ENCODE measurements at regions not wholly inside any gene's neighbourhood (a gene's known extent, or its start where the extent isn't known, plus 50 kb on each side); places are given as distances from the start of the nearest gene placed in this dataset.

GRCh38 chr18:38454764-38455469 lies 889.3 kb upstream of the CELF4 start:
- no peaks in the 10 kb centered on the region for H3K27me3 ChIP-seq
- peak overlapping the region; percentile 80 for H3K27ac ChIP-seq
- peak overlapping the region; percentile 15; the same call in 1 of the 2 replicates for H3K4me3 ChIP-seq
- peaks cover 92% of the 10 kb centered on the region for H3K4me1 ChIP-seq
- no peaks in the 10 kb centered on the region for H4K20me1 ChIP-seq
- peaks cover 31% of the 10 kb centered on the region for H3K9me3 ChIP-seq
- H3K36me3 ChIP-seq: no peaks in the 10 kb centered on the region
- TF ChIP-seq Cebpa-rat (IDR thresholded peaks at IDR 0.05): no peak
- H3K4me2 ChIP-seq: peak overlapping the region; percentile 61
- H3K9ac ChIP-seq: peak overlapping the region; percentile 56; the same call in 1 of the 2 replicates

- no peaks in the 10 kb centered on the region for H3K36me3 ChIP-seq
- H3K9ac ChIP-seq: peak overlapping the region; percentile 2; the same call in 1 of the 2 replicates
- H3K27me3 ChIP-seq: no peaks in the 10 kb centered on the region
- H3K27ac ChIP-seq: peak overlapping the region; percentile 80
- H3K4me1 ChIP-seq: peaks cover 88% of the 10 kb centered on the region
- H3K4me2 ChIP-seq: peak overlapping the region; percentile 61
- no peaks in the 10 kb centered on the region for H4K20me1 ChIP-seq
- no peak overlapping the region for H3K4me3 ChIP-seq
- no peak for TF ChIP-seq Cebpa-rat (IDR thresholded peaks at IDR 0.05)
- H3K9me3 ChIP-seq: peaks cover 33% of the 10 kb centered on the region
Measured at GRCh38 chr18:38453880-38454279, 888.3 kb upstream of the CELF4 start.

GRCh38 chr18:38450876-38451275 lies 885.3 kb upstream of the CELF4 start:
- H3K4me3 ChIP-seq: no peak overlapping the region
- H3K27ac ChIP-seq: peak overlapping the region; percentile 45; the same call in 1 of the 2 replicates
- H4K20me1 ChIP-seq: no peaks in the 10 kb centered on the region
- no peaks in the 10 kb centered on the region for H3K36me3 ChIP-seq
- H3K27me3 ChIP-seq: no peaks in the 10 kb centered on the region
- H3K4me1 ChIP-seq: peaks cover 69% of the 10 kb centered on the region
- no peak overlapping the region for H3K9ac ChIP-seq
- TF ChIP-seq Cebpa-rat (IDR thresholded peaks at IDR 0.05): no peak
- H3K4me2 ChIP-seq: peak overlapping the region; percentile 27
- peaks cover 40% of the 10 kb centered on the region; the same call in 1 of the 2 replicates for H3K9me3 ChIP-seq

GRCh38 chr18:38445804-38446145 lies 880.2 kb upstream of the CELF4 start:
- Histone ChIP-seq H3K4me3 (no peak overlapping the region), H3K36me3 (no peaks in the 10 kb centered on the region), H4K20me1 (no peaks in the 10 kb centered on the region), H3K27me3 (no peaks in the 10 kb centered on the region), H3K4me1 (peaks cover 38% of the 10 kb centered on the region), H3K9ac (no peak overlapping the region), H3K27ac (peak overlapping the region; percentile 66), H3K9me3 (peaks cover 40% of the 10 kb centered on the region; the same call in 1 of the 2 replicates), H3K4me2 (peak overlapping the region; percentile 62; the same call in 1 of the 2 replicates)
- no peak for TF ChIP-seq Cebpa-rat (IDR thresholded peaks at IDR 0.05)

- Histone ChIP-seq H3K9me3 (peaks cover 45% of the 10 kb centered on the region; the same call in 1 of the 2 replicates), H4K20me1 (no peaks in the 10 kb centered on the region), H3K27ac (peak overlapping the region; percentile 66), H3K27me3 (no peaks in the 10 kb centered on the region), H3K36me3 (no peaks in the 10 kb centered on the region), H3K4me2 (peak overlapping the region; percentile 62), H3K4me3 (no peak overlapping the region), H3K9ac (no peak overlapping the region), H3K4me1 (peaks cover 33% of the 10 kb centered on the region)
- TF ChIP-seq Cebpa-rat (IDR thresholded peaks at IDR 0.05): no peak
Measured at GRCh38 chr18:38444971-38445803, 879.6 kb upstream of the CELF4 start.

- Histone ChIP-seq H3K4me1 (peaks cover 13% of the 10 kb centered on the region), H3K9me3 (peaks cover 11% of the 10 kb centered on the region), H3K27me3 (no peaks in the 10 kb centered on the region), H4K20me1 (no peaks in the 10 kb centered on the region), H3K9ac (no peak overlapping the region), H3K36me3 (no peaks in the 10 kb centered on the region), H3K4me2 (no peak overlapping the region), H3K4me3 (no peak overlapping the region), H3K27ac (no peak overlapping the region)
- no peak for TF ChIP-seq Cebpa-rat (IDR thresholded peaks at IDR 0.05)
Measured at GRCh38 chr18:38427736-38428135, 862.1 kb upstream of the CELF4 start.

GRCh38 chr18:38427234-38427633 lies 861.6 kb upstream of the CELF4 start:
- Histone ChIP-seq H3K27ac (no peak overlapping the region; the same call in 1 of the 2 replicates), H3K9ac (no peak overlapping the region), H3K4me3 (no peak overlapping the region), H3K27me3 (no peaks in the 10 kb centered on the region), H3K4me2 (no peak overlapping the region), H3K36me3 (no peaks in the 10 kb centered on the region), H3K4me1 (peaks cover 13% of the 10 kb centered on the region), H3K9me3 (peaks cover 11% of the 10 kb centered on the region), H4K20me1 (no peaks in the 10 kb centered on the region)
- no peak for TF ChIP-seq Cebpa-rat (IDR thresholded peaks at IDR 0.05)

- H3K4me1 ChIP-seq: peaks cover 3% of the 10 kb centered on the region; the same call in 1 of the 2 replicates
- no peak overlapping the region for H3K4me3 ChIP-seq
- no peak overlapping the region for H3K4me2 ChIP-seq
Measured at GRCh38 chr18:38421872-38422615, 856.4 kb upstream of the CELF4 start.

GRCh38 chr18:38421021-38421420 lies 855.4 kb upstream of the CELF4 start:
- no peak overlapping the region for H3K27ac ChIP-seq
- no peak overlapping the region for H3K4me2 ChIP-seq
- no peak overlapping the region for H3K4me3 ChIP-seq

More at GRCh38 chr18:38421872-38422615, 856.4 kb upstream of the CELF4 start:
- Histone ChIP-seq H3K27me3 (no peaks in the 10 kb centered on the region), H3K36me3 (no peaks in the 10 kb centered on the region), H4K20me1 (no peaks in the 10 kb centered on the region), H3K9me3 (peaks cover 11% of the 10 kb centered on the region), H3K9ac (no peak overlapping the region), H3K27ac (no peak overlapping the region)
- no peak for TF ChIP-seq Cebpa-rat (IDR thresholded peaks at IDR 0.05)

More at GRCh38 chr18:38421021-38421420, 855.4 kb upstream of the CELF4 start:
- Histone ChIP-seq H4K20me1 (no peaks in the 10 kb centered on the region), H3K36me3 (no peaks in the 10 kb centered on the region), H3K9me3 (peaks cover under 1% of the 10 kb centered on the region), H3K27me3 (no peaks in the 10 kb centered on the region), H3K9ac (no peak overlapping the region), H3K4me1 (no peaks in the 10 kb centered on the region)
- no peak for TF ChIP-seq Cebpa-rat (IDR thresholded peaks at IDR 0.05)
